GM23248 (cell line): ENCODE measurements at regions not wholly inside any gene's neighbourhood (a gene's known extent, or its start where the extent isn't known, plus 50 kb on each side); places are given as distances from the start of the nearest gene placed in this dataset.

Experiments
- DNase-seq: peaks from one replicate; pipeline ENCODE4 v3.0.0-alpha.2; 2015
- H2AFZ ChIP-seq: fragments of 200-600 bp; sonication (generic); 2 replicates; pipeline ENCODE4 v1.6.1; 2016; ENCODE audit warnings: antibody characterized with exemption
- H3F3A ChIP-seq: fragments of 200-600 bp; sonication (generic); 2 replicates; pipeline ENCODE4 v1.6.1; 2016; ENCODE audit warnings: mild to moderate bottlenecking, antibody characterized with exemption, mixed run types; ENCODE audit not compliant: insufficient read depth
- H3K27ac ChIP-seq: fragments of 200-600 bp; sonication (generic); 2 replicates; pipeline ENCODE4 v1.5.1; 2016; ENCODE audit warnings: mild to moderate bottlenecking
- H3K27me3 ChIP-seq: fragments of 200-600 bp; sonication (generic); replicated peaks from 2 replicates; pipeline ENCODE4 v1.6.1; 2016; ENCODE audit warnings: mild to moderate bottlenecking; ENCODE audit not compliant: insufficient read depth
- H3K36me3 ChIP-seq: fragments of 200-600 bp; sonication (generic); 2 replicates; pipeline ENCODE4 v1.6.1; 2016; ENCODE audit warnings: low read depth, mild to moderate bottlenecking
- H3K4me1 ChIP-seq: fragments of 200-600 bp; sonication (generic); 2 replicates; pipeline ENCODE4 v1.6.1; 2016; ENCODE audit warnings: mild to moderate bottlenecking; ENCODE audit not compliant: insufficient read depth
- H3K4me2 ChIP-seq: fragments of 200-600 bp; sonication (generic); one replicate; pipeline ENCODE4 v1.6.1; 2016; ENCODE audit warnings: mild to moderate bottlenecking; ENCODE audit not compliant: unreplicated experiment
- H3K4me3 ChIP-seq: fragments of 200-600 bp; sonication (generic); 2 replicates; pipeline ENCODE4 v1.5.1; 2016; ENCODE audit warnings: mild to moderate bottlenecking
- H3K79me2 ChIP-seq: fragments of 200-600 bp; sonication (generic); 2 replicates; pipeline ENCODE4 v1.6.1; 2016; ENCODE audit warnings: mild to moderate bottlenecking; ENCODE audit not compliant: insufficient read depth
- H3K9ac ChIP-seq: fragments of 200-600 bp; sonication (generic); 2 replicates; pipeline ENCODE4 v1.6.1; 2016; ENCODE audit warnings: mild to moderate bottlenecking
- H3K9me2 ChIP-seq: fragments of 200-600 bp; sonication (generic); 2 replicates; pipeline ENCODE4 v1.6.1; 2016; ENCODE audit warnings: mixed run types, mild to moderate bottlenecking, moderate library complexity; ENCODE audit not compliant: insufficient read depth
- H3K9me3 ChIP-seq: fragments of 200-600 bp; sonication (generic); one replicate; pipeline ENCODE4 v1.6.1; 2017; ENCODE audit warnings: low read depth
- H4K20me1 ChIP-seq: fragments of 200-600 bp; sonication (generic); 2 replicates; pipeline ENCODE4 v1.6.0; 2016; ENCODE audit not compliant: insufficient read depth
- EZH2 ChIP-seq: fragments of 200-600 bp; sonication (generic); IDR thresholded peaks from 2 replicates; pipeline ENCODE4 v1.6.1; 2018; ENCODE audit warnings: antibody characterized with exemption, mild to moderate bottlenecking; ENCODE audit not compliant: insufficient read depth, poor library complexity, severe bottlenecking
- EZH2phosphoT487 ChIP-seq: fragments of 200-600 bp; sonication (generic); IDR thresholded peaks from 2 replicates; pipeline ENCODE4 v1.6.1; 2018; ENCODE audit warnings: antibody characterized with exemption, moderate library complexity, mild to moderate bottlenecking, low read depth; ENCODE audit not compliant: insufficient read depth
- WGBS, 2 experiments: methylation state at CpG; one replicate each; pipeline ENCODE4 v1.1.6; 2015 to 2017; ENCODE audit warnings: low lambda C conversion rate in 2 of 2, low coverage in 1 of 2; ENCODE audit errors: missing lambda C conversion rate in 2 of 2; 5-methylcytosine and 5-hydroxymethylcytosine counted together
- in situ Hi-C: fragments of 300-500 bp; cut with MboI; formaldehyde crosslinking; loops from 2 replicates; pipeline ENCODE4 v1.15.0; 2020

GRCh38 chr16:22734368-22734767 lies 79.6 kb upstream of the HS3ST2 start:
- H3K9ac ChIP-seq: no peak overlapping the region
- WGBS, 2 experiments: 7% methylated on average over 12 of the region's 12 CpGs
- H3K4me1 ChIP-seq: no peaks in the 10 kb centered on the region
- no peaks in the 10 kb centered on the region for H4K20me1 ChIP-seq
- no peak overlapping the region for H3K4me3 ChIP-seq
- no peak overlapping the region for H3K4me2 ChIP-seq
- no peak for DNase-seq
- TF ChIP-seq EZH2 (no peak), EZH2phosphoT487 (no peak)
- no peaks in the 10 kb centered on the region for H3K9me2 ChIP-seq
- H3K79me2 ChIP-seq: no peaks in the 10 kb centered on the region
- no peaks in the 10 kb centered on the region for H3K27me3 ChIP-seq
- no peaks in the 10 kb centered on the region for H3F3A ChIP-seq
- H2AFZ ChIP-seq: no peak overlapping the region
- H3K9me3 ChIP-seq: no peaks in the 10 kb centered on the region
- no peaks in the 10 kb centered on the region for H3K36me3 ChIP-seq
- no peak overlapping the region for H3K27ac ChIP-seq
- in situ Hi-C loops: no loop called here

GRCh38 chr16:22736791-22737190 lies 77.2 kb upstream of the HS3ST2 start:
- Histone ChIP-seq H3K27ac (no peak overlapping the region), H3K27me3 (no peaks in the 10 kb centered on the region), H3K36me3 (no peaks in the 10 kb centered on the region), H4K20me1 (no peaks in the 10 kb centered on the region), H3K9me3 (no peaks in the 10 kb centered on the region), H3K4me3 (no peak overlapping the region), H3K9me2 (no peaks in the 10 kb centered on the region), H3F3A (no peaks in the 10 kb centered on the region), H2AFZ (no peak overlapping the region), H3K79me2 (no peaks in the 10 kb centered on the region), H3K4me2 (no peak overlapping the region), H3K9ac (no peak overlapping the region), H3K4me1 (no peaks in the 10 kb centered on the region)
- no peak for TF ChIP-seq EZH2phosphoT487
- no peak for TF ChIP-seq EZH2
- in situ Hi-C loops: no loop called here
- 5 to 7% methylated on average over 1 of the region's 1 CpG for WGBS, 2 experiments
- no peak for DNase-seq

- Histone ChIP-seq H3K9me2 (no peaks in the 10 kb centered on the region), H3K4me1 (no peaks in the 10 kb centered on the region), H2AFZ (no peak overlapping the region), H3K9ac (no peak overlapping the region), H3K4me2 (no peak overlapping the region), H3K36me3 (no peaks in the 10 kb centered on the region), H4K20me1 (no peaks in the 10 kb centered on the region), H3F3A (no peaks in the 10 kb centered on the region), H3K27ac (no peak overlapping the region), H3K79me2 (no peaks in the 10 kb centered on the region), H3K27me3 (no peaks in the 10 kb centered on the region), H3K4me3 (no peak overlapping the region), H3K9me3 (no peaks in the 10 kb centered on the region)
- TF ChIP-seq EZH2phosphoT487 (no peak), EZH2 (no peak)
- WGBS, 2 experiments: 17 to 26% methylated on average over 3 of the region's 3 CpGs
- in situ Hi-C loops: no loop called here
- no peak for DNase-seq
These were observed 74.9 kb upstream of the HS3ST2 start for GRCh38 chr16:22739077-22739476.

- TF ChIP-seq EZH2 (no peak), EZH2phosphoT487 (no peak)
- no peak overlapping the region for H3K9ac ChIP-seq
- H3K9me2 ChIP-seq: no peaks in the 10 kb centered on the region
- H4K20me1 ChIP-seq: no peaks in the 10 kb centered on the region
- H3K79me2 ChIP-seq: no peaks in the 10 kb centered on the region
- no peaks in the 10 kb centered on the region for H3F3A ChIP-seq
- no peak overlapping the region for H3K27ac ChIP-seq
- no peaks in the 10 kb centered on the region for H3K27me3 ChIP-seq
- H3K36me3 ChIP-seq: no peaks in the 10 kb centered on the region
- H3K9me3 ChIP-seq: no peaks in the 10 kb centered on the region
- H3K4me1 ChIP-seq: no peaks in the 10 kb centered on the region
- DNase-seq: no peak
- H3K4me2 ChIP-seq: no peak overlapping the region
- WGBS, 2 experiments: 34 to 38% methylated on average over 4 of the region's 4 CpGs
- no peak overlapping the region for H3K4me3 ChIP-seq
- H2AFZ ChIP-seq: no peak overlapping the region
- in situ Hi-C loops: no loop called here
These were observed 70.6 kb upstream of the HS3ST2 start for GRCh38 chr16:22743401-22743800.

DNA sequence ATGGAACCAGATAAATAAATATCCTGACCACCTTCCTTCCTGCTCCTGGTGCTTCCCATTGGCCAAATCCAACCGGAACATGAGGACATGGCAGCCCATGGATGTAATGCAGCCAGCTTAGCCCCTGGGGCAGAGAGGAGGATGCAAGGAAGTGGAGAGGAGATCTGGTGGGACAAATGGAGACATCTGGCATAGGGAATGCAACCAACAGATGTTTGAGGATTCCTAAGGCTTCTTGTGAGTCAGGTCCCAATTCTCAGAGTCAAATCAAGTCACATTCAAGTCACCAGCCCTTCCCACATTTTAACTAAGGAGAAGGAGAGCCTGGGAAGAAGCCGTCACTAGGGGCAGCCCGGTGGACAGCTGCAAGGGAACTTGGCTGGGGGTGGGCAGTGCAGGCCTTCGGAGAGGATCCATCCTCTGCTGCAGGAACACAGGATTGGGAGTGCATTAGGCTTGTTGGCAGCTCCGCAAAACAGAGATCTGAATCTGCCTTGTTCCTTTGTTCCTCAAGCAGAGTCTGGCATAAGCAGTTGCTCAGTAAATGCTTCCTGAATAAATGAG lies 62.8 kb upstream of the HS3ST2 start:
- H3K27ac ChIP-seq: no peak overlapping the region
- H4K20me1 ChIP-seq: no peaks in the 10 kb centered on the region
- 36 to 38% methylated on average over 5 of the region's 5 CpGs for WGBS, 2 experiments
- no peak overlapping the region for H2AFZ ChIP-seq
- H3K36me3 ChIP-seq: no peaks in the 10 kb centered on the region
- no peaks in the 10 kb centered on the region for H3K79me2 ChIP-seq
- TF ChIP-seq EZH2: no peak
- H3K9ac ChIP-seq: no peak overlapping the region
- no peak overlapping the region for H3K4me2 ChIP-seq
- no peaks in the 10 kb centered on the region for H3F3A ChIP-seq
- H3K4me3 ChIP-seq: no peak overlapping the region
- DNase-seq: no peak
- no peaks in the 10 kb centered on the region for H3K9me3 ChIP-seq
- in situ Hi-C loops: no loop called here
- no peaks in the 10 kb centered on the region for H3K9me2 ChIP-seq
- H3K4me1 ChIP-seq: no peaks in the 10 kb centered on the region
- H3K27me3 ChIP-seq: no peaks in the 10 kb centered on the region
